A673 (cell line): ENCODE measurements at regions not wholly inside any gene's neighbourhood (a gene's known extent, or its start where the extent isn't known, plus 50 kb on each side); places are given as distances from the start of the nearest gene placed in this dataset.

Source experiments
- EZH2 ChIP-seq: fragments of 200-600 bp; sonication (generic); IDR thresholded peaks from 2 replicates; pipeline ENCODE4 v1.6.1; 2017; ENCODE audit warnings: borderline replicate concordance, low read depth, mild to moderate bottlenecking, mixed read lengths, antibody characterized with exemption, low read length; ENCODE audit not compliant: poor library complexity, severe bottlenecking
- TF ChIP-seq, protein P1 (sequence below): fragments of 300-800, 200-600 bp; sonication (generic); conservative IDR thresholded peaks from 2 replicates; pipeline ENCODE4 v1.5.1; 2017; ENCODE audit warnings: low read depth, mild to moderate bottlenecking, antibody characterized with exemption, low read length, moderate library complexity, mixed read lengths

DNA sequence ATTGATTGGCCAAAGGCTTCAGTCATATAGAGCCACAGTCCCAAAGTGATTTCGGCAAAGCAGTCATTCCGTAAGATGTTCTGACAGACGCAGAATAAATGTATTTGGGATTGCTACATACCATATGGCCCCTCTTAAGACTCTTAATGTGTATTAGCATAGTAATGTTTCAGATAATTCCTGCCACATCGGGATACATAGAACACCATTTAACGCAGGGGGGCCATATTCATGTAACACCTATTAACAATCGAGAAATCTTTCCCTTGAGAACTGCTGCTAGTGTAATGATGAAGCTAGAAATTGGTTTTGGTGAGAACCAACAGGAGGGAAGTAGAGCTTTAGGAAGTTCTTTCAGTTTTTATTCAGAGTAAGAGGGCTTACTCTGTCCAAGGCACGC, 390.9 kb upstream of the SASH1 start:
- TF ChIP-seq, protein P1, sequence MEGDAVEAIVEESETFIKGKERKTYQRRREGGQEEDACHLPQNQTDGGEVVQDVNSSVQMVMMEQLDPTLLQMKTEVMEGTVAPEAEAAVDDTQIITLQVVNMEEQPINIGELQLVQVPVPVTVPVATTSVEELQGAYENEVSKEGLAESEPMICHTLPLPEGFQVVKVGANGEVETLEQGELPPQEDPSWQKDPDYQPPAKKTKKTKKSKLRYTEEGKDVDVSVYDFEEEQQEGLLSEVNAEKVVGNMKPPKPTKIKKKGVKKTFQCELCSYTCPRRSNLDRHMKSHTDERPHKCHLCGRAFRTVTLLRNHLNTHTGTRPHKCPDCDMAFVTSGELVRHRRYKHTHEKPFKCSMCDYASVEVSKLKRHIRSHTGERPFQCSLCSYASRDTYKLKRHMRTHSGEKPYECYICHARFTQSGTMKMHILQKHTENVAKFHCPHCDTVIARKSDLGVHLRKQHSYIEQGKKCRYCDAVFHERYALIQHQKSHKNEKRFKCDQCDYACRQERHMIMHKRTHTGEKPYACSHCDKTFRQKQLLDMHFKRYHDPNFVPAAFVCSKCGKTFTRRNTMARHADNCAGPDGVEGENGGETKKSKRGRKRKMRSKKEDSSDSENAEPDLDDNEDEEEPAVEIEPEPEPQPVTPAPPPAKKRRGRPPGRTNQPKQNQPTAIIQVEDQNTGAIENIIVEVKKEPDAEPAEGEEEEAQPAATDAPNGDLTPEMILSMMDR, result no peak
- TF ChIP-seq EZH2, result no peak
